WI38 (cell line): ENCODE measurements at regions not wholly inside any gene's neighbourhood (a gene's known extent, or its start where the extent isn't known, plus 50 kb on each side); places are given as distances from the start of the nearest gene placed in this dataset.
"Not testable (repeated sequence)": the region's sequence is repeated elsewhere in the genome, so short reads cannot be mapped to it uniquely, and the experiment has no call there.

Source experiments
- H3K4me3 ChIP-seq: 2 replicates; pipeline ENCODE4 v1.5.1; 2011; ENCODE audit warnings: low read depth, mild to moderate bottlenecking, control low read depth, low read length
- TF ChIP-seq, protein P1 (sequence below): IDR thresholded peaks from 2 replicates; pipeline ENCODE4 v1.5.1; 2012; ENCODE audit warnings: low read depth, mild to moderate bottlenecking, control low read depth, low read length

DNA sequence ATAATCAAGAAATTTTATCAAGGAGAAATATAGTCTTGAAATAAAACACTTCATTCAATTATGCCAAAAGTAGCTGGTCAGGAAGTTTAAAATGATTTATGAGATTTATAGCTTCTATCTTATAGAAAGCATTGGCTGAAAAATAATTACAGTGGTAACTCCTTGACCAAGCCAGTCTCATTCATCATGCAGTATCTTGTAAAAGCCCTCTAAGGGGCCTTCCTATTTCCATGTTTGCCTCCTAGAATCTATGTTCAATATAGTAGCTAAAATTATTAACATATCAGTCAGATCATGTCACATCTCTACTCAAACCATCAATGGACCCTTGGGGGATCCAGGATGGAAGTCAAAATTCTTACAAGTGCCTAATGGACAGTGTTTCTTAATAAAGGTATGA lies 393.4 kb upstream of the ST8SIA4 start:
- H3K4me3 ChIP-seq: no peak overlapping the region
- TF ChIP-seq, protein P1, sequence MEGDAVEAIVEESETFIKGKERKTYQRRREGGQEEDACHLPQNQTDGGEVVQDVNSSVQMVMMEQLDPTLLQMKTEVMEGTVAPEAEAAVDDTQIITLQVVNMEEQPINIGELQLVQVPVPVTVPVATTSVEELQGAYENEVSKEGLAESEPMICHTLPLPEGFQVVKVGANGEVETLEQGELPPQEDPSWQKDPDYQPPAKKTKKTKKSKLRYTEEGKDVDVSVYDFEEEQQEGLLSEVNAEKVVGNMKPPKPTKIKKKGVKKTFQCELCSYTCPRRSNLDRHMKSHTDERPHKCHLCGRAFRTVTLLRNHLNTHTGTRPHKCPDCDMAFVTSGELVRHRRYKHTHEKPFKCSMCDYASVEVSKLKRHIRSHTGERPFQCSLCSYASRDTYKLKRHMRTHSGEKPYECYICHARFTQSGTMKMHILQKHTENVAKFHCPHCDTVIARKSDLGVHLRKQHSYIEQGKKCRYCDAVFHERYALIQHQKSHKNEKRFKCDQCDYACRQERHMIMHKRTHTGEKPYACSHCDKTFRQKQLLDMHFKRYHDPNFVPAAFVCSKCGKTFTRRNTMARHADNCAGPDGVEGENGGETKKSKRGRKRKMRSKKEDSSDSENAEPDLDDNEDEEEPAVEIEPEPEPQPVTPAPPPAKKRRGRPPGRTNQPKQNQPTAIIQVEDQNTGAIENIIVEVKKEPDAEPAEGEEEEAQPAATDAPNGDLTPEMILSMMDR: no peak

DNA sequence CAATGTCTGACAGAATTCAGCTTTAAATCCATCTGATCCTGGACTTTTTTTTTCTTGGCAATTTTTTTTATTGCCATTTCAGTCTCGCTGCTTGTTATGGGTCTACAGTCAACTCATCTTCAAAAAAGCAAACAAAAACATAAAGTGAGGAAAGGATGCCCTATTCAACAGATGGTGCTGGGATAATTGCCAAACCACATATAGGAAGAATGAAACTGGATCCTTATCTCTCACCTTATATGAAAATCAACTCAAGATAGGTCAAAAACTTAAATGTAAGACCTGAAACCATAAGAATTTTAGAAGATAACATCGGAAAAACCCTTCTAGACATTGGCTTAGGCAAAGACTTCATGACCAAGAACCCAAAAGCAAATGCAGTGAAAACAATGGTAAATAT lies 389.1 kb upstream of the ST8SIA4 start:
- TF ChIP-seq, protein P1: no peak
- H3K4me3 ChIP-seq: no peak overlapping the region

DNA sequence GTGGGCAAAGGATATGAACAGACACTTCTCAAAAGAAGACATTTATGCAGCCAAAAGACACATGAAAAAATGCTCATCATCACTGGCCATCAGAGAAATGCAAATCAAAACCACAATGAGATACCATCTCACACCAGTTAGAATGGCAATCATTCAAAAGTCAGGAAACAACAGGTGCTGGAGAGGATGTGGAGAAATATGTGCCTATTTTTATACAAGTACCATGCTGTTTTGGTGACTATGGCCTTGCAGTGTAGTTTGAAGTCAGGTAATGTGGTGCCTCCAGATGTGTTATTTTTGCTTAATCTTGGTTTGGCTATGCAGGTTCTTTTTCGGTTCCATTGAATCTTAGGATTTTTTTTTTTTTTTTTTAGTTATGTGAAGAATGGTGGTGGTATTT lies 387.7 kb upstream of the ST8SIA4 start:
- not testable (repeated sequence) for H3K4me3 ChIP-seq

DNA sequence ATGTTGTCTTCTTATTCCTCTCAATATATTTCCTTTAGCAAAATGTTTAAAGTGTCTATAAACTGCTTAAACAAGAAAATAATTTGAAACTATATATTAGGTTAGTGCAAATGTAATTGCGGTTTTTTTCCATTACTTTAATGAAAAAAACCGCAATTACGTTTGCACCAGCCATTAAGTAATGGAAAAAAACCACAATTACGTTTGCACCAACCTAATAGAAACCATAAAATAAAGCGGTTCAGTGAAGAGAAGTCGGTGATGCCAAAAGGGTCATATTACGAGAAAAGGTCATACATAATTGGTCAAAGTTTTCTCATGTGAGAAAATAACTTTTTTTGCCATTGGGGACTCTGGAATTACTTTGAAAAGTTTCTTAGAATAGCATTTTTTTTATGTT lies 385.6 kb upstream of the ST8SIA4 start:
- TF ChIP-seq, protein P1: no peak
- no peak overlapping the region for H3K4me3 ChIP-seq

DNA sequence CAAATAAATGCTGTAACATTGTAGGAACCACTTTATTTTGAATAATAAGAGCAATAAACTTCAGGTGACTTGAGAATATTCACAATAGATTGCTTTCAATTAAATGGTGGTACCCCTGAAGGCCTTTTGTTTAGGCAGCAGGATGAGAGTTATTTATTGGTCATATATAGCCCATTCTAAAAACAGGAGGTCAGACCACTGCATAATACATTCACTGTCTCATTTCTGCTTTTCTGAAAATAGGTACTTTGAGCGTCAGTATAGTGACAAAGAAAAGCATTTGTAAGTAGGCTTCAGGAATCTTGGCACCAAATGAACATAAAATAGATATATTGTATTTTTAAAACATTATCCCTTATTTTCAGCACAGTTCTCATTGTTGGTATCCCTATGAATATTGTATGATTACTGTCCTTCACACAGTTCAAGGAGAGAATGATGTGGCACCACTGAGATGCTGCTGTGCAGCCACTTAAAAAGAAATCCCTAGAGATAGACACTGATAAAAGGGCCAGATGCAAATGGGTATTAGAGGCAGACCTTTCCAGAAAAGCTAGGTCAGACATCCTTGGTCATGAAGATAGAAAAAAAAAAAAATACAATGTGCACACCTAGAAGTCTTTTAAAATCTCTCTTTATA lies 381.8 kb upstream of the ST8SIA4 start:
- TF ChIP-seq, protein P1: no peak
- H3K4me3 ChIP-seq: no peak overlapping the region

DNA sequence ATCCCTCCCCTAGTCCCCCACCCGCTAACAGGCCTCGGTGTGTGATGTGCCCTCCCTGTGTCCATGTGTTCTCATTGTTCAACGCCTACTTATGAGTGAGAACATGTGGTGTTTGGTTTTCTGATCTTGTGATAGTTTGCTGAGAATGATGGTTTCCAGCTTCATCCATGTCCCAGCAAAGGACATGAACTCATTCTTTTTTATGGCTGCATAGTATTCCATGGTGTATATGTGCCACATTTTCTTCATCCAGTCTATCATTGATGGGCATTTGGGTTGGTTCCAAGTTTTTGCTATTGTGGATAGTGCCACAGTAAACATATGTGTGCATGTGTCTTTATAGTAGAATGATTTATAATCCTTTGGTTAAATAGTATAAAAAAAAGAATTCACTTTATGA lies 380.9 kb upstream of the ST8SIA4 start:
- not testable (repeated sequence) for H3K4me3 ChIP-seq

DNA sequence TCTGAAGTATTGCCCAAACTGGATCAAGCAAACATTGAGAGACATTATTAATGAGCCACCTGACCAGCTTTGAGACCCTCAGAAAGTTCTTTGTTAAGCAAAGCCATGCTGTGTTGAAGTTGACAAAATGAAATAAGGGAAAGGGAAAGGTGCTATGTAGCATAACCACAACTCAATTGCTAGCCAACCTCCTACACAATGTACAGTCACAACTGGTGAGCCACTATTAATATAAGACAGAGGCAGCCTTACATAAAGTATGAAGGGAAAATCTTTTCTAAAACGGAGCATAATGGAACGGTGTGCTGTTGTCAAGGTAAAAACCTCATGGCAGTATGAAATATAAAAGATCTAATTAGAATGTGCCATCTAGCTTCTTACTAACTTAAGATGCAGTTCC lies 375.8 kb upstream of the ST8SIA4 start:
- H3K4me3 ChIP-seq: no peak overlapping the region
- TF ChIP-seq, protein P1: no peak

DNA sequence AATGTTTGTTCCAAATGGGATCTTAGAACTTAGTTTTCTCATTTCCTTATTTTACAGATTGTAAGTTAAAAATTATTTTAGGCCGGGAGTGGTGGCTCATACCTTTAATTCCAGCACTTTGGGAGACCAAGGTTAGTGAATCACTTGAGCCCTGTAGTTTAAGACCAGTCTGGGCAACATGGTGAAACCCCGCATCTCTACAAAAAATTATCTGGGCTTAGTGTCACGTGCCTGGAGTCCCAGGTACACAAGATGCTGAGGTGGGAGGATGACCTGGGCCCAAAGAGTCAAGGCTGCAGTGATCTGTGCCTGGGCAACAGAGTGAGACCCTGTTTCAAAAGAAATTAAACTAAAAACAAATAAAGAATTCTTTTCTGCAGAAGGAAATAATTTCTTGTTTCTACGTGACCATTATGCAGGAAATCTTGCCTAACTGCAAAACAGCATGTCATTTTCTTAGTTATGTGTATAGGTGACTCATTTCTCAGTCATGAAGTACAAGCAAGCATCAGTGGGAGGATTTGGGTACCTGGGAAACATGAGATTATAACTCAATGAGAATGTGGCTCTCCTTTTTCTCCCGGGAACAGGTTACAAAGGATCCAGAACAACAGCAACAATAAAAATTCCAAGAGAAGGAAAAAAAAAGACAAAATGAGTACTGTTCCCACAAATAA lies 375.1 kb upstream of the ST8SIA4 start:
- TF ChIP-seq, protein P1: no peak

More for the DNA sequence above, 375.1 kb upstream of the ST8SIA4 start:
- H3K4me3 ChIP-seq: no peak overlapping the region
